ENCODE measurements at regions not wholly inside any gene's neighbourhood (a gene's known extent, or its start where the extent isn't known, plus 50 kb on each side); places are given as distances from the start of the nearest gene placed in this dataset.
"Not testable (repeated sequence)": the region's sequence is repeated elsewhere in the genome, so short reads cannot be mapped to it uniquely, and the experiment has no call there.

GRCh38 chr2:142617461-142617860 lies 260.0 kb upstream of the KYNU start:
- no peaks in the 10 kb centered on the region for H3K4me1 Mint-ChIP-seq
- CTCF ChIA-PET: no interaction called here
- no peaks in the 10 kb centered on the region for H3K9me3 Mint-ChIP-seq (ENCODE audit: low read depth)

GRCh38 chr2:142615876-142616275 lies 261.6 kb upstream of the KYNU start:
- no peak for DNase-seq
- CTCF ChIA-PET: no interaction called here
- Mint-ChIP-seq H3K9me3 (ENCODE audit: low read depth) (no peaks in the 10 kb centered on the region), H3K27me3 (no peaks in the 10 kb centered on the region), H3K27ac (no peak overlapping the region), H3K36me3 (no peaks in the 10 kb centered on the region), H3K4me1 (no peaks in the 10 kb centered on the region), H3K4me3 (no peak overlapping the region)
- ATAC-seq: no peak

More at GRCh38 chr2:142617461-142617860, 260.0 kb upstream of the KYNU start:
- H3K4me3 Mint-ChIP-seq: no peak overlapping the region
- ATAC-seq (no peak), DNase-seq (no peak)
- no peak overlapping the region for H3K27ac Mint-ChIP-seq
- no peaks in the 10 kb centered on the region for H3K27me3 Mint-ChIP-seq
- no peaks in the 10 kb centered on the region for H3K36me3 Mint-ChIP-seq

GRCh38 chr2:142613193-142613592 lies 264.3 kb upstream of the KYNU start:
- H3K27ac Mint-ChIP-seq; CTCF ChIA-PET; H3K27me3 Mint-ChIP-seq; DNase-seq; H3K4me3 Mint-ChIP-seq; H3K9me3 Mint-ChIP-seq (ENCODE audit: low read depth); ATAC-seq; H3K36me3 Mint-ChIP-seq; H3K4me1 Mint-ChIP-seq: not testable (repeated sequence)

GRCh38 chr2:142605421-142605820 lies 272.0 kb upstream of the KYNU start:
- CTCF ChIA-PET: no interaction called here
- no peak overlapping the region for H3K4me3 Mint-ChIP-seq
- no peak for ATAC-seq
- no peaks in the 10 kb centered on the region for H3K36me3 Mint-ChIP-seq
- no peak for DNase-seq
- no peaks in the 10 kb centered on the region for H3K27me3 Mint-ChIP-seq
- H3K9me3 Mint-ChIP-seq (ENCODE audit: low read depth): no peaks in the 10 kb centered on the region
- H3K27ac Mint-ChIP-seq: no peak overlapping the region
- H3K4me1 Mint-ChIP-seq: no peaks in the 10 kb centered on the region

GRCh38 chr2:142603759-142604158 lies 273.7 kb upstream of the KYNU start:
- no peaks in the 10 kb centered on the region for H3K9me3 Mint-ChIP-seq (ENCODE audit: low read depth)

GRCh38 chr2:142602418-142602989 lies 275.0 kb upstream of the KYNU start:
- H3K27me3 Mint-ChIP-seq: no peaks in the 10 kb centered on the region
- no peaks in the 10 kb centered on the region for H3K9me3 Mint-ChIP-seq (ENCODE audit: low read depth)
- CTCF ChIA-PET: no interaction called here
- no peak overlapping the region for H3K4me3 Mint-ChIP-seq
- ATAC-seq (no peak), DNase-seq (no peak)
- no peaks in the 10 kb centered on the region for H3K36me3 Mint-ChIP-seq
- H3K27ac Mint-ChIP-seq: no peak overlapping the region
- no peaks in the 10 kb centered on the region for H3K4me1 Mint-ChIP-seq

More at GRCh38 chr2:142603759-142604158, 273.7 kb upstream of the KYNU start:
- no peak for ATAC-seq
- Mint-ChIP-seq H3K36me3 (no peaks in the 10 kb centered on the region), H3K4me1 (no peaks in the 10 kb centered on the region), H3K27ac (no peak overlapping the region), H3K27me3 (no peaks in the 10 kb centered on the region), H3K4me3 (no peak overlapping the region)
- no peak for DNase-seq
- CTCF ChIA-PET: no interaction called here

- Mint-ChIP-seq H3K27me3 (no peaks in the 10 kb centered on the region), H3K27ac (no peak overlapping the region), H3K9me3 (ENCODE audit: low read depth) (no peaks in the 10 kb centered on the region), H3K4me1 (no peaks in the 10 kb centered on the region), H3K36me3 (no peaks in the 10 kb centered on the region), H3K4me3 (no peak overlapping the region)
- ATAC-seq (no peak), DNase-seq (no peak)
- CTCF ChIA-PET: no interaction called here
Observed at GRCh38 chr2:142601794-142602193, 275.7 kb upstream of the KYNU start.

GRCh38 chr2:142599504-142599903 lies 278.0 kb upstream of the KYNU start:
- Mint-ChIP-seq H3K36me3 (no peaks in the 10 kb centered on the region), H3K4me1 (no peaks in the 10 kb centered on the region), H3K9me3 (ENCODE audit: low read depth) (no peaks in the 10 kb centered on the region), H3K27me3 (no peaks in the 10 kb centered on the region), H3K4me3 (no peak overlapping the region), H3K27ac (no peak overlapping the region)
- no peak for DNase-seq
- no peak for ATAC-seq
- CTCF ChIA-PET: no interaction called here

- H3K4me3 Mint-ChIP-seq: no peak overlapping the region
- H3K27me3 Mint-ChIP-seq: no peaks in the 10 kb centered on the region
- no peaks in the 10 kb centered on the region for H3K36me3 Mint-ChIP-seq
- no peaks in the 10 kb centered on the region for H3K9me3 Mint-ChIP-seq (ENCODE audit: low read depth)
- DNase-seq (no peak), ATAC-seq (no peak)
- H3K4me1 Mint-ChIP-seq: no peaks in the 10 kb centered on the region
- no peak overlapping the region for H3K27ac Mint-ChIP-seq
- CTCF ChIA-PET: no interaction called here
Observed at GRCh38 chr2:142598846-142599245, 278.6 kb upstream of the KYNU start.

GRCh38 chr2:142596334-142597088 lies 281.0 kb upstream of the KYNU start:
- Mint-ChIP-seq H3K27me3 (no peaks in the 10 kb centered on the region), H3K27ac (no peak overlapping the region), H3K4me1 (no peaks in the 10 kb centered on the region), H3K4me3 (no peak overlapping the region), H3K9me3 (ENCODE audit: low read depth) (no peaks in the 10 kb centered on the region), H3K36me3 (no peaks in the 10 kb centered on the region)
- CTCF ChIA-PET: no interaction called here
- DNase-seq (no peak), ATAC-seq (no peak)

GRCh38 chr2:142594935-142595334 lies 282.5 kb upstream of the KYNU start:
- ATAC-seq (no peak), DNase-seq (no peak)
- H3K9me3 Mint-ChIP-seq (ENCODE audit: low read depth): no peaks in the 10 kb centered on the region
- no peak overlapping the region for H3K4me3 Mint-ChIP-seq
- no peaks in the 10 kb centered on the region for H3K36me3 Mint-ChIP-seq
- H3K27ac Mint-ChIP-seq: no peak overlapping the region
- no peaks in the 10 kb centered on the region for H3K27me3 Mint-ChIP-seq
- CTCF ChIA-PET: no interaction called here
- H3K4me1 Mint-ChIP-seq: no peaks in the 10 kb centered on the region

GRCh38 chr2:142592171-142592570 lies 285.3 kb upstream of the KYNU start:
- Mint-ChIP-seq H3K27ac (no peak overlapping the region), H3K27me3 (no peaks in the 10 kb centered on the region), H3K4me1 (no peaks in the 10 kb centered on the region), H3K9me3 (ENCODE audit: low read depth) (no peaks in the 10 kb centered on the region), H3K4me3 (no peak overlapping the region), H3K36me3 (no peaks in the 10 kb centered on the region)
- CTCF ChIA-PET: no interaction called here
- ATAC-seq: no peak
- DNase-seq: no peak

- H3K4me3 Mint-ChIP-seq: no peak overlapping the region
- no peaks in the 10 kb centered on the region for H3K27me3 Mint-ChIP-seq
- no peaks in the 10 kb centered on the region for H3K4me1 Mint-ChIP-seq
Observed at GRCh38 chr2:142591420-142591819, 286.0 kb upstream of the KYNU start.

GRCh38 chr2:142588269-142588668 lies 289.2 kb upstream of the KYNU start:
- Mint-ChIP-seq H3K27me3 (no peaks in the 10 kb centered on the region), H3K27ac (no peak overlapping the region), H3K36me3 (no peaks in the 10 kb centered on the region), H3K4me1 (no peaks in the 10 kb centered on the region), H3K4me3 (no peak overlapping the region), H3K9me3 (ENCODE audit: low read depth) (no peaks in the 10 kb centered on the region)
- ATAC-seq (no peak), DNase-seq (no peak)
- CTCF ChIA-PET: no interaction called here

More at GRCh38 chr2:142591420-142591819, 286.0 kb upstream of the KYNU start:
- no peaks in the 10 kb centered on the region for H3K36me3 Mint-ChIP-seq
- no peaks in the 10 kb centered on the region for H3K9me3 Mint-ChIP-seq (ENCODE audit: low read depth)
- H3K27ac Mint-ChIP-seq: no peak overlapping the region
- DNase-seq: no peak
- CTCF ChIA-PET: no interaction called here
- no peak for ATAC-seq

Data from activated CD8-positive, alpha-beta memory T cell treated with anti-CD3 and anti-CD28 coated beads, Interleukin-2, amount 10 ng/mL, durations not matched to agents 7 days and 5 days (primary cell).